ENCODE measurements at regions not wholly inside any gene's neighbourhood (a gene's known extent, or its start where the extent isn't known, plus 50 kb on each side); places are given as distances from the start of the nearest gene placed in this dataset.

GRCh38 chr1:232682248-232682647 lies 52.3 kb upstream of the SIPA1L2 start:
- TF ChIP-seq CTCF (conservative IDR thresholded peaks at IDR 0.05; ENCODE audit: low read depth): no peak
- no peak overlapping the region for H3K27ac ChIP-seq
- no peak for DNase-seq (ENCODE audit: low spot score)
- ChIA-PET CTCF (no interaction called here), POLR2A (ENCODE audit: low non-redundant PET) (no interaction called here)

DNA sequence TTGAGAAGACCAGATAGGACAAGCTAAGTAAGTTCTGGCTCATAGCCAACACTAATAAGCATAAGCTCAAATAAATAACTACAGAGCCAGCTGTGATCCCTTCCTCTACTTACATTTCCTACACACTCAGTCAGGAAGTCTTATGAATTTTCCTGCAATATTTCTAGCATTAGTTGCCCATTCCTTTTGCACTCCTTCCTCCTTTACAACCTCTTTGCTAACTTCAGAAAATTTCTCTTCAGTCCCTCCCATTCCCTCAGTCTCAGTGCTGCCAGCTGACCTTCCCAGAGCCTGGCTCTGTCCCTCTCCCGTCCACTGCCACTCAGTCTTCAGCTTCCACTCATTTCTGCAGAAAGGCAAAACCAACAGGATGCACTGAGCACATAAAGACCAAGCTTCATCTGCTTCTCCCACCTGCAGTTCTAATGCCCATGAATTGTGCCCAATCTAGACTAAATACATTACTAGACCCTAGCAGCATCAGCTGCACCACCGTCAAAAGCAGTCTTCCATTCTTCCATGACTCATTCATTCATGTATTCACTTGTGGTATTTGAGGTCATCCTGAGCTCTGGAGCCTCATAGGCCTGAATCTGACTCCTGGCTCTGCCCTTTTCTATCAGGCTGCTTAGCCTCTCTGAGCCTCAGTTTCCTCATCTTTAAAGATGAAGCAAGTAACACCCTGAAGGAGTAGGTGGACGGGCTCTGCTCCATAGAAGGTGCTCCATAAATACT lies 54.6 kb upstream of the SIPA1L2 start:
- CTCF ChIA-PET: interaction anchor here (0.6 to 2.0 kb wide), 3 partner anchors 12 to 268 kb away, joined by 3 to 5 read pairs (median 4); no protein-coding TSS in a partner anchor
- peak; percentile 41 for DNase-seq (ENCODE audit: low spot score)

GRCh38 chr1:232686346-232686745 lies 56.4 kb upstream of the SIPA1L2 start:
- ChIA-PET POLR2A (ENCODE audit: low non-redundant PET) (no interaction called here), CTCF (no interaction called here)
- no peak overlapping the region for H3K27ac ChIP-seq
- DNase-seq (ENCODE audit: low spot score): no peak
- TF ChIP-seq CTCF (conservative IDR thresholded peaks at IDR 0.05; ENCODE audit: low read depth): no peak

More for the DNA sequence above, 54.6 kb upstream of the SIPA1L2 start:
- H3K27ac ChIP-seq: no peak overlapping the region
- TF ChIP-seq CTCF (conservative IDR thresholded peaks at IDR 0.05; ENCODE audit: low read depth): no peak
- POLR2A ChIA-PET (ENCODE audit: low non-redundant PET): no interaction called here

GRCh38 chr1:232687304-232687703 lies 57.4 kb upstream of the SIPA1L2 start:
- H3K27ac ChIP-seq: no peak overlapping the region
- POLR2A ChIA-PET (ENCODE audit: low non-redundant PET): no interaction called here
- CTCF ChIA-PET: no interaction called here
- no peak for DNase-seq (ENCODE audit: low spot score)
- no peak for TF ChIP-seq CTCF (conservative IDR thresholded peaks at IDR 0.05; ENCODE audit: low read depth)

- no peak for DNase-seq (ENCODE audit: low spot score)
- ChIA-PET CTCF (no interaction called here), POLR2A (ENCODE audit: low non-redundant PET) (no interaction called here)
- no peak overlapping the region for H3K27ac ChIP-seq
- TF ChIP-seq CTCF (conservative IDR thresholded peaks at IDR 0.05; ENCODE audit: low read depth): no peak
Observed at GRCh38 chr1:232687728-232688127, 57.8 kb upstream of the SIPA1L2 start.

- ChIA-PET POLR2A (ENCODE audit: low non-redundant PET) (no interaction called here), CTCF (no interaction called here)
- no peak for DNase-seq (ENCODE audit: low spot score)
- TF ChIP-seq CTCF (conservative IDR thresholded peaks at IDR 0.05; ENCODE audit: low read depth): no peak
- no peak overlapping the region for H3K27ac ChIP-seq
Observed at GRCh38 chr1:232688398-232688797, 58.5 kb upstream of the SIPA1L2 start.
